ENCODE measurements at regions not wholly inside any gene's neighbourhood (a gene's known extent, or its start where the extent isn't known, plus 50 kb on each side); places are given as distances from the start of the nearest gene placed in this dataset.

DNA sequence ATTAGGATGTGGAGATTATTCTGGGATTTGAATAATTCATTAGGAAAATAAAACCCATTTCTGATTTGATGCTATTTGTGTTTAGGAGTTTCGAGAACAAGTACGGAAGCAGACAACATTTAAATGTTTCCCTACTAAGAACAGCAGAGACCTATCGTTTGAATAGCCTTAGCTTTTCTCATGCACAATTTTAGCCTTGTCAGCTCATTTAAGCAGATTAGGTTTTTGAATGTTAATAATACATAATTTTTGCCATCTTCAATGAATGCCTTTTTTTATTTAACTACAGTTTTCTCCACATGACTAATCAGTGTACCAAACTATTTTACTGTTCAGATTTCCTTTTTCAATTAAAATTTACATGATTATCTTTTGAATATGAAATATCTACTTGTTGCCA is 592.0 kb downstream of the BCKDHB start:
- intact Hi-C loops (cut with DNase I): no loop called here
- no peak for DNase-seq (ENCODE audit: extremely low spot score in 2 of 2)
- H3K9me3 ChIP-seq: no peaks in the 10 kb centered on the region
- TF ChIP-seq POLR2A (IDR thresholded peaks at IDR 0.05): no peak
- TF ChIP-seq CTCF (IDR thresholded peaks at IDR 0.05): no peak
- no peak for TF ChIP-seq POLR2AphosphoS5 (IDR thresholded peaks at IDR 0.05; ENCODE audit: insufficient read depth in 1 of 2, low read depth in 1 of 2)
- no peaks in the 10 kb centered on the region for H3K27me3 ChIP-seq
- H3K36me3 ChIP-seq: no peaks in the 10 kb centered on the region
- no peak overlapping the region for H3K4me3 ChIP-seq
- no peaks in the 10 kb centered on the region for H3K4me1 ChIP-seq
- no peak overlapping the region for H3K27ac ChIP-seq

DNA sequence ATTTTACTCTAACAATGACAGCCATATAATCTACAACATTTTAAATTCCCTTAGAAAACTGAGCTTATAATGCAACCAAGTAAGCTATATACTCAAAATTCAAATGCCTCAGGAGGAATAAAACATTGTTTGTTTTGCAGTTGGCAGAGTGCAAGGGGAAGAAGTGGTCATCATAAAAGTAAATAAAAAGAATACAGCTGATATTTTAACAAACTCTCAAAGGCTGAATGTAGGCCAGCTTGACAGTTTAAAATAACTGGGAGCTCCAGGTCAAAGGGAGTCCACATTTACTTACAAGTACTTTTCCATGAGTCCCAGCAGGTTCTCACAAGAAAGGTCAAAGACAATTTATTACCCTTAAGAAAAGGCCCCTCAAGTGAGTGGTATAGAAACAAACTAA is 589.8 kb downstream of the BCKDHB start:
- Histone ChIP-seq H3K4me1 (no peaks in the 10 kb centered on the region), H3K36me3 (no peaks in the 10 kb centered on the region)
- intact Hi-C loops (cut with DNase I): no loop called here

DNA sequence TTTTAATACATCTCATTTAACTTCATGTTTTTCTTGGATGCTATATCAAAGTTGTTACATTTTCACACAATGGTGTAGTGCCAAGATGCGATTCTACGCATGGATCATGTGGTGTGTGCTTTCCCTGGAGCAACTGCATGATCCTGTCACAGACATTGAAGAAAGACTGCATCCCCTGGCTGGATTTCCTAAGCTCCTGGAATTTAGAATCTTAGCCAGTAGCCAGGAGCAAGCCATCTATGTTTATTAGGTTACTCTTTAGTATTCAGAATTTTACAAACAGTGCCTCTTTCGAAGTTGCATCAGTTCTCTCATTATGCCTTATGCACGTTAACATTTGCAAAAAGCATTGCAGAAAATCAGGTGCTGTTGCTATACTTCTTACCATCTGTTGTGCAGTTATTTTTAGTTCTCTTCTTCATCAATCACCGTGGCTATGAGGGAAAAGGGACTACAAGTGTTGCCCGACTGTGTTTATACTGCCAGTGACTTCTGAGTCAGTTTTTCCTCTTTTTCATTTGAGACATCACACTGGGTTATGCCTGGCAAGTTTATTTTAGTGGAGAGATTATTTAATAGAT is 584.2 kb downstream of the BCKDHB start:
- no peaks in the 10 kb centered on the region for H3K36me3 ChIP-seq
- H3K4me3 ChIP-seq: no peak overlapping the region
- no peaks in the 10 kb centered on the region for H3K27me3 ChIP-seq
- H3K4me1 ChIP-seq: no peaks in the 10 kb centered on the region
- H3K27ac ChIP-seq: no peak overlapping the region
- no peak for DNase-seq (ENCODE audit: extremely low spot score in 2 of 2)
- no peaks in the 10 kb centered on the region for H3K9me3 ChIP-seq
- intact Hi-C loops (cut with DNase I): no loop called here
- TF ChIP-seq POLR2A (IDR thresholded peaks at IDR 0.05) (no peak), POLR2AphosphoS5 (IDR thresholded peaks at IDR 0.05; ENCODE audit: insufficient read depth in 1 of 2, low read depth in 1 of 2) (no peak), CTCF (IDR thresholded peaks at IDR 0.05) (no peak)

More for the DNA sequence above, 589.8 kb downstream of the BCKDHB start:
- no peak for DNase-seq (ENCODE audit: extremely low spot score in 2 of 2)
- Histone ChIP-seq H3K27me3 (no peaks in the 10 kb centered on the region), H3K27ac (no peak overlapping the region), H3K9me3 (no peaks in the 10 kb centered on the region), H3K4me3 (no peak overlapping the region)
- no peak for TF ChIP-seq CTCF (IDR thresholded peaks at IDR 0.05)

GRCh38 chr6:80689716-80690395 is 583.4 kb downstream of the BCKDHB start:
- Histone ChIP-seq H3K27me3 (no peaks in the 10 kb centered on the region), H3K4me1 (no peaks in the 10 kb centered on the region), H3K9me3 (no peaks in the 10 kb centered on the region), H3K27ac (no peak overlapping the region), H3K36me3 (no peaks in the 10 kb centered on the region), H3K4me3 (no peak overlapping the region)
- no peak for DNase-seq (ENCODE audit: extremely low spot score in 2 of 2)
- TF ChIP-seq POLR2AphosphoS5 (IDR thresholded peaks at IDR 0.05; ENCODE audit: insufficient read depth in 1 of 2, low read depth in 1 of 2) (no peak), POLR2A (IDR thresholded peaks at IDR 0.05) (no peak), CTCF (IDR thresholded peaks at IDR 0.05) (no peak)
- intact Hi-C loops (cut with DNase I): no loop called here

- Histone ChIP-seq H3K36me3 (no peaks in the 10 kb centered on the region), H3K4me1 (no peaks in the 10 kb centered on the region), H3K4me3 (no peak overlapping the region), H3K27ac (no peak overlapping the region), H3K9me3 (no peaks in the 10 kb centered on the region), H3K27me3 (no peaks in the 10 kb centered on the region)
- intact Hi-C loops (cut with DNase I): no loop called here
- DNase-seq (ENCODE audit: extremely low spot score in 2 of 2): no peak
- TF ChIP-seq CTCF (IDR thresholded peaks at IDR 0.05) (no peak), POLR2AphosphoS5 (IDR thresholded peaks at IDR 0.05; ENCODE audit: insufficient read depth in 1 of 2, low read depth in 1 of 2) (no peak), POLR2A (IDR thresholded peaks at IDR 0.05) (no peak)
Observed at GRCh38 chr6:80679992-80680391, 573.5 kb downstream of the BCKDHB start.
